ENCODE measurements at regions not wholly inside any gene's neighbourhood (a gene's known extent, or its start where the extent isn't known, plus 50 kb on each side); places are given as distances from the start of the nearest gene placed in this dataset.

- DNase-seq (ENCODE audit: low read depth, low spot score), result no peak
These were observed 385.8 kb downstream of the TRIB2 start for GRCh38 chr2:13102397-13103063.

- DNase-seq (ENCODE audit: low read depth, low spot score), result no peak
These were observed 386.4 kb downstream of the TRIB2 start for GRCh38 chr2:13103151-13103550.

GRCh38 chr2:13103778-13104493, 387.2 kb downstream of the TRIB2 start:
- no peak for DNase-seq (ENCODE audit: low read depth, low spot score)

- DNase-seq (ENCODE audit: low read depth, low spot score), result no peak
These were observed 388.0 kb downstream of the TRIB2 start for GRCh38 chr2:13104723-13105122.

GRCh38 chr2:13106302-13106701, 389.6 kb downstream of the TRIB2 start:
- no peak for DNase-seq (ENCODE audit: low read depth, low spot score)

GRCh38 chr2:13109516-13109915, 392.8 kb downstream of the TRIB2 start:
- DNase-seq (ENCODE audit: low read depth, low spot score), result no peak

GRCh38 chr2:13110825-13111224, 394.1 kb downstream of the TRIB2 start:
- no peak for DNase-seq (ENCODE audit: low read depth, low spot score)

GRCh38 chr2:13113002-13113401, 396.3 kb downstream of the TRIB2 start:
- DNase-seq (ENCODE audit: low read depth, low spot score), result no peak

GRCh38 chr2:13114391-13114790, 397.7 kb downstream of the TRIB2 start:
- DNase-seq (ENCODE audit: low read depth, low spot score), result no peak

- no peak for DNase-seq (ENCODE audit: low read depth, low spot score)
These were observed 398.9 kb downstream of the TRIB2 start for GRCh38 chr2:13115643-13116042.

- DNase-seq (ENCODE audit: low read depth, low spot score), result no peak
These were observed 404.4 kb downstream of the TRIB2 start for GRCh38 chr2:13121096-13121495.

- DNase-seq (ENCODE audit: low read depth, low spot score), result no peak
These were observed 411.4 kb downstream of the TRIB2 start for GRCh38 chr2:13128139-13128538.

- no peak for DNase-seq (ENCODE audit: low read depth, low spot score)
These were observed 418.6 kb downstream of the TRIB2 start for GRCh38 chr2:13135369-13135768.

- no peak for DNase-seq (ENCODE audit: low read depth, low spot score)
These were observed 419.1 kb downstream of the TRIB2 start for GRCh38 chr2:13135856-13136255.

- DNase-seq (ENCODE audit: low read depth, low spot score), result no peak
These were observed 420.9 kb downstream of the TRIB2 start for GRCh38 chr2:13137679-13138078.

GRCh38 chr2:13141315-13141714, 424.6 kb downstream of the TRIB2 start:
- DNase-seq (ENCODE audit: low read depth, low spot score), result no peak

- no peak for DNase-seq (ENCODE audit: low read depth, low spot score)
These were observed 426.7 kb downstream of the TRIB2 start for GRCh38 chr2:13143451-13143850.

- DNase-seq (ENCODE audit: low read depth, low spot score), result no peak
These were observed 440.2 kb downstream of the TRIB2 start for GRCh38 chr2:13156916-13157315.

- no peak for DNase-seq (ENCODE audit: low read depth, low spot score)
These were observed 441.7 kb downstream of the TRIB2 start for GRCh38 chr2:13158466-13158865.

GRCh38 chr2:13180729-13181128, 464.0 kb downstream of the TRIB2 start:
- no peak for DNase-seq (ENCODE audit: low read depth, low spot score)

- no peak for DNase-seq (ENCODE audit: low read depth, low spot score)
These were observed 476.3 kb downstream of the TRIB2 start for GRCh38 chr2:13193075-13193474.

GRCh38 chr2:13193900-13194299, 477.2 kb downstream of the TRIB2 start:
- DNase-seq (ENCODE audit: low read depth, low spot score), result no peak

GRCh38 chr2:13195270-13195669, 478.5 kb downstream of the TRIB2 start:
- no peak for DNase-seq (ENCODE audit: low read depth, low spot score)

Measured in brain pericyte (primary cell).